GM19099 (cell line): ENCODE measurements at regions not wholly inside any gene's neighbourhood (a gene's known extent, or its start where the extent isn't known, plus 50 kb on each side); places are given as distances from the start of the nearest gene placed in this dataset.
A peak's percentile ranks its signal among the peaks of the same experiment; 100 is the strongest.

ENCODE experiments used
- POLR2A ChIP-seq: IDR thresholded peaks from 3 replicates; pipeline ENCODE4 v1.6.1; 2011; ENCODE audit warnings: low read depth; ENCODE audit not compliant: insufficient read length; ENCODE audit errors: extremely low read depth

DNA sequence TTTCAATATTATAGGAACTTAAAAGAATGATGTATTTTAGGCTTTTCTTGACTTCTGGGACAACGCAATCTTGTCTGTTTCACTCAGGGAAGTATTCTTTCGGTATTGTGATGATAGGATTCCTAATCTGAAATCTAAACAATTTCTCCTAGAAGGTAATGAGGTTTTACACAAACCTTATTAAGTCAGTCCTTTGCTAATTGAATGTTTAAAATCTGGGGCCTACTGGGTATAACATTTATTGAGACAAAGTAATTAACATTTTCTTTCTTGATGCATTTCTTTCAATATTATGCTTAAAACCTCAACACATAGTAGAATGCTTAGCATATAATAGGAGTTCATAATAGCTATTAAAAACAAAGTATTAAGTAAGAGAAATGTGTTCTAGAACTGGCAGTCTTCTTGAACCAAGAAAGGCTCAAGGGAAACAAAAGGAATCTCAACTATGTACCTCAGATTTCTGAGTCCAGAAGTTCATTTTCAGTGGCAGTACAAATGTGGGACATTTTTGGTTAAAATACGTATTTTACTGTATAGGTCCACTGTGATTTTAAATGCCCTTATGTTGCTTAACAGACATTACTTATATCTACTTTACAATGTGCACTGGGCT lies 121.4 kb upstream of the BMP2 start:
- TF ChIP-seq POLR2A, result no peak

GRCh38 chr20:6644813-6645628 lies 122.5 kb upstream of the BMP2 start:
- no peak for TF ChIP-seq POLR2A

- TF ChIP-seq POLR2A, result no peak
Observed at GRCh38 chr20:6641012-6641411, 126.5 kb upstream of the BMP2 start.

- TF ChIP-seq POLR2A, result no peak
Observed at GRCh38 chr20:6637160-6637579, 130.3 kb upstream of the BMP2 start.

DNA sequence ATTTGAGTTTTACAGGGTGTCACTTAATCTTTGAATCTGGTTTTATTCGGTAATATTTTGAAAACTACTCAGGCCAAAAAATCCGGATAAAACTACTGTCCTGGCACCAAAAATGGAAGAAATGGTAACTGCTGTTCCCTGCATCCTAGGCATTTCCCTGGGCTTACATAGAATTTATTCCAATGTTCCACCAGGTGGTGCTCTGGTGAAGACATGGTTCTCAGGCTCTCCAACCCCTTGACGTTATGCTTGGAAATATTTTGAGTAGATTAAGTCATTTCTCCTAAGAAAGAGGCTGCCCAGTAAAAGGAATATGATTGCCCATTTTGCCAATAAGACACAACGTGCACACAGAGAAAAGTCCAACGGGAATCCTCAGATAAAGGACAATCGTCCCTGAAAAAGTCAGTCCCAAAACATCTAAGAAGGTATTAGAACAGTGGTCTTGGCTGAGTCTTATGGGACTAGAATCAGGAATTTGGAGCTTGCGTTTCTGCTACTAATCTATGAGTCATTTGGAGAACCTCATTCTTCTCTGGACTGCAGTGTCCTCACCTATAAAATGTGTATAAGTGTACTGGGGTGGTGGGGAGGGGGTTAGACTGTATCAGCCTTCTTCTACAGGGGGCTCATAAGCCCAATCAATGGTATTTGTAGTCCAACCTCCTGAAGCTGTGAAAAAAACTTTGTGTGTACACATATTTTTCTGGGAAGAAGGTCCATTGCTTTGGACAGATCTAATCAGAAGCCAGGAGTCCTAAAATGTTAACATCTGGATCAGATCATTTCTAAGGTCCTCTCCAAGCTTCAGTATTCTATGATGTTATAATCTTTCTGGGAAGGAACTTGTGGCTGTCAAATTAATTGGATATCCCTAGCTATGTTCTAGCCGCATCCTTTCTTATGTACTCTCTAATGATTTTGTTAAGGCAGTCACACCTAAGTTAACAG lies 131.0 kb upstream of the BMP2 start:
- no peak for TF ChIP-seq POLR2A

GRCh38 chr20:6635034-6635736 lies 132.3 kb upstream of the BMP2 start:
- TF ChIP-seq POLR2A, result no peak

DNA sequence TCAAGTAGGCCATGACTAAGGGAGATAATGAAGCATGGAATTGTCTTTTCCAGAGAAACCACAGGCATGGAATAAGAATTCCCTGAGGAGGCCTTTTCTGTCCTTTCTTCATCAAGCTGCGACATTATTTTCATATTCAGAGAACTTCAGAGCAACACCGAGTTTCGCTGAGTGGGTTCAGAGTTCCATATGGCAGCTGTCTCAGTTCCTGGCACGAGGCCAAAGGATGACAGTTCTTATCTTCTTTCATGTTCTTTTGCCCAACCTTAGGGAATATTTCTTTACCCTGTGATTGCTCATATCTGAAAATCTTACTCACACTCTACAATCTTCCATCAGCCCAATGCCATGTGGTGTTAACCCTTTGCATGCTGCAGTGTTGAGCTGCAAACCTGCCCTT lies 135.3 kb upstream of the BMP2 start:
- no peak for TF ChIP-seq POLR2A

GRCh38 chr20:6630514-6630913 lies 137.0 kb upstream of the BMP2 start:
- TF ChIP-seq POLR2A, result no peak

GRCh38 chr20:6629564-6629963 lies 137.9 kb upstream of the BMP2 start:
- TF ChIP-seq POLR2A, result no peak

GRCh38 chr20:6626805-6627204 lies 140.7 kb upstream of the BMP2 start:
- no peak for TF ChIP-seq POLR2A

GRCh38 chr20:6623989-6624388 lies 143.5 kb upstream of the BMP2 start:
- TF ChIP-seq POLR2A, result peak; percentile 21

DNA sequence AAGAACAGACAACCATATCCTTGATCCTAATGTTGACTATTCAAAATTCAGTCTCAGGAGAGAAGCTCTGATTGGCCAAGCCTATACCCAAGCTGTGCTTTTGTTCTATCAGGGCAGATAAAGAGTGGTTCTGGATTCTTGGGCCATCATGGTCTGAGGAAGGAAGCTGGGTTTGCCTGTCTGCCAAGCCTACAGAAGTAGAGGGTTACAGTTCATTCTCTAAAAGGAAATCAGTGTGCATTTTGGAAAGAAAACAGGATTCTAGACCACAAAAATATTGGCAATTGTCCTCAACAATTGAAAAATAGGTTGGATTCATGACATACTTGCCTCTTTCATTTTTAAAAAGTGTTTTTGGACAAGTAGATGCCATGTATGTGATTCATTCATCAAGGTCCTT lies 145.4 kb upstream of the BMP2 start:
- TF ChIP-seq POLR2A, result no peak

GRCh38 chr20:6618051-6618450 lies 149.4 kb upstream of the BMP2 start:
- TF ChIP-seq POLR2A, result no peak

- TF ChIP-seq POLR2A, result no peak
Observed at GRCh38 chr20:6616421-6616820, 151.1 kb upstream of the BMP2 start.

DNA sequence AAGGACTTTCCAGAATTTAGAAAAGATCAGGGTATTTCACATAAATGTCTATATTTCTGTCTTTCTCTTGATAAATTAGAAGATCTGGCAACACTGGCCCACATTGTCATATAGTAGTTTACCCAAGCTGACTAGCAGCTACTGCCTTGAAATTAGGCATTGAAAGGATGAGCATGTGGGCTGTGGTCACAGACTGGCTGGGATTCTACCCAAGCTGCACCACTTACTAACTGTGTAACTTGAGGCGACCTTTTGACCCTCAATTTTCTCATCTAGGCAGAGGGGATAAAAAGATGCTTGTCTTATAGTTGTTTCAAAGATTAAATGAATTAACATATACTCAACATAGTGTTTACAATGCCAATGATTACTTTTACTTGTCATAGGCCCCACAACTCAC lies 152.7 kb upstream of the BMP2 start:
- no peak for TF ChIP-seq POLR2A
